22Rv1 (cell line): ENCODE measurements at regions not wholly inside any gene's neighbourhood (a gene's known extent, or its start where the extent isn't known, plus 50 kb on each side); places are given as distances from the start of the nearest gene placed in this dataset.

Experiments
- H3K27ac ChIP-seq: fragments of 450-650 bp; 2 replicates; pipeline ENCODE4 v1.5.1; 2017
- ZFX ChIP-seq: fragments of 450-650 bp; IDR thresholded peaks from 2 replicates; pipeline ENCODE4 v1.6.1; 2017; ENCODE audit warnings: antibody characterized with exemption, borderline replicate concordance
- TF ChIP-seq, protein P1 (sequence below): fragments of 450-650 bp; IDR thresholded peaks from 2 replicates; pipeline ENCODE4 v1.5.1; 2017; ENCODE audit warnings: mild to moderate bottlenecking

DNA sequence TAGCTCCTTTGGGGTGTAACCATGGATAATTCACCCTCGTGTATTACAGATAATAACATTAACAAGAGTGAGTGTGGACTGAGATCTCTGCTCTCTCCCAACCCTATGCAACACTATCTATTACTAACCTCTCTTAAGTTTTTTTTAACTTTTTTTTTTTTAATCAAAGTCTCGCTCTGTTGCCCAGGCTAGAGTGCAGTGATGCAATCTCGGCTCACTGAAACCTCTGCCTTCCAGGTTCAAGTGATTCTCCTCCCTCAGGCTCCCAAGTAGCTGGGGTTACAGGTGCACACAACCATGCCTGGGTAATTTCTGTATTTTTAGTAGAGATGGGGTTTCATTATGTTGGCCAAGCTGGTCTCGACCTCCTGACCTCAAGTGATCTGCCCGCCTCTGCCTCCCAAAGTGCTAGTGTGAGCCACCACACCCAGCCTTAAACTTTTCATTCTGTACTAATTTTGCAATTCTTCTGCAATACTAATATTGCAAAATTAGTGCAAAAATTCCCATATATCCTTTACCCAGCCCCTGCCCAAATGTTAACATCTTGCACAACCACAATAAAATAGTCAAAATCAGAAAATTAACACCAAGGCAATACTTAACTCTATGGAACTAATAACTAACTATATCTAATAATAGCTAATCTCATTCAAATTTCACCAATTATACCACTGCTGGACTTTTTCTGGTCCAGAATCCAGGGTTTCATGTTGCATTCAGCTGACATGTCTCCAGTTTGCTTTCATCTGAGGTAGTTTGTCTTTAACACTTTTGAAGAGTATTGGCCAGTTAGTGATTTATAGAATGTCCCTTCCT lies 66.5 kb upstream of the TCF7L2 start:
- no peak overlapping the region for H3K27ac ChIP-seq
- TF ChIP-seq ZFX = no peak
- TF ChIP-seq, protein P1, sequence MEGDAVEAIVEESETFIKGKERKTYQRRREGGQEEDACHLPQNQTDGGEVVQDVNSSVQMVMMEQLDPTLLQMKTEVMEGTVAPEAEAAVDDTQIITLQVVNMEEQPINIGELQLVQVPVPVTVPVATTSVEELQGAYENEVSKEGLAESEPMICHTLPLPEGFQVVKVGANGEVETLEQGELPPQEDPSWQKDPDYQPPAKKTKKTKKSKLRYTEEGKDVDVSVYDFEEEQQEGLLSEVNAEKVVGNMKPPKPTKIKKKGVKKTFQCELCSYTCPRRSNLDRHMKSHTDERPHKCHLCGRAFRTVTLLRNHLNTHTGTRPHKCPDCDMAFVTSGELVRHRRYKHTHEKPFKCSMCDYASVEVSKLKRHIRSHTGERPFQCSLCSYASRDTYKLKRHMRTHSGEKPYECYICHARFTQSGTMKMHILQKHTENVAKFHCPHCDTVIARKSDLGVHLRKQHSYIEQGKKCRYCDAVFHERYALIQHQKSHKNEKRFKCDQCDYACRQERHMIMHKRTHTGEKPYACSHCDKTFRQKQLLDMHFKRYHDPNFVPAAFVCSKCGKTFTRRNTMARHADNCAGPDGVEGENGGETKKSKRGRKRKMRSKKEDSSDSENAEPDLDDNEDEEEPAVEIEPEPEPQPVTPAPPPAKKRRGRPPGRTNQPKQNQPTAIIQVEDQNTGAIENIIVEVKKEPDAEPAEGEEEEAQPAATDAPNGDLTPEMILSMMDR = no peak

DNA sequence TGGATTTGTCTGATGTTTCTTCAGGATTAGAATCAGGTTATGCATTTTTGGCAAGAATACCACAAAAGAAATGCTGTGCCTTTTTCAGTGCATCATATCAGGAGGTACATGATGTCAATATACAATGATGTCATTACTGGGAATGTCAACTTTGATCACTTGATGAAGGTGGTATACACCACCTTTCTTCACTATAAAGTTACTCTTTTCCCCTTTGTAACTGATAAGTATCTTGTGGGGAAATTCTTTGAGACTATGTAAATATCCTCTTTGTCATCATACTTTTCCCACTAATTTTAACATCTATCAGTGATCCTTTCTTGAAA lies 65.9 kb upstream of the TCF7L2 start:
- TF ChIP-seq, protein P1 = no peak
- TF ChIP-seq ZFX = no peak

DNA sequence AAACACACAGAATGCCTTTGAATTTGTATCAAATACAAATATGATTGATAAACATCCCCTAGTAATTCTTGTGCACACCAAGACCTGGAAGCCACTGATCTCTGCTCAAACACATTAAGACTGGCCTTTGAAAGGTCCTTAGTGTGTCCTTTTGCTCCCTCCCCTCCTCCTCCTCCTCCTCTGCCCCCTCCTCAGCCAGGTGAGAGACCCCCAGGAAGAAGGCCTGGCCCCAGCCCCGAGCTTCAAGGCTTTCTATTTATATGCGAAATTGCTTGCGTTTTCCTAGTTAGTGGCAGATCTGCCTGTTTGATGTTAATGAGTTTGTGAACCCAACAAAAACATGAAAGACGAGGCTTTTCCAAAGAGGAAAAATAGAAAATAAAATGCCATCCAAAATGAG lies 63.6 kb upstream of the TCF7L2 start:
- no peak overlapping the region for H3K27ac ChIP-seq
- TF ChIP-seq, protein P1 = no peak
- no peak for TF ChIP-seq ZFX

More for the DNA sequence above, 65.9 kb upstream of the TCF7L2 start:
- H3K27ac ChIP-seq = no peak overlapping the region

DNA sequence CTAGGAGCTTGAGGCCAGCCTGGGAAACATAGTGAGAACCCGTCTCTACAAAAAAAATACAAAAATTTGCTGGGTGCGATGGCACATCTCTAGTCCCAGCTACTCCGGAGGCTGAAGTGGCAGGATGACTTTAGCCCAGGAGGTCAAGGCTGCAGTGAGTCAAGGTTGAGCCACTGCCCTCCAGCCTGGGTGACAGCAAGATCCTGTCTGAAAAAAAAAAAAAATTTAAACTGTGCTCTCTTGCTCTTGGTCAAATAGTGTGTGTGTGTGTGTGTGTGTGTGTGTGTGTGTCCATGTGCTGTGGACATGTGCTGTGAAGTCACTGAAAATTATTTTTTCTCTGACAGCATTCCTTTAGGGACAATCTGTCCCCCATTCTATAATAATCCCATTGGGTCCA lies 62.1 kb upstream of the TCF7L2 start:
- TF ChIP-seq, protein P1 = no peak
- no peak for TF ChIP-seq ZFX
- H3K27ac ChIP-seq = no peak overlapping the region

DNA sequence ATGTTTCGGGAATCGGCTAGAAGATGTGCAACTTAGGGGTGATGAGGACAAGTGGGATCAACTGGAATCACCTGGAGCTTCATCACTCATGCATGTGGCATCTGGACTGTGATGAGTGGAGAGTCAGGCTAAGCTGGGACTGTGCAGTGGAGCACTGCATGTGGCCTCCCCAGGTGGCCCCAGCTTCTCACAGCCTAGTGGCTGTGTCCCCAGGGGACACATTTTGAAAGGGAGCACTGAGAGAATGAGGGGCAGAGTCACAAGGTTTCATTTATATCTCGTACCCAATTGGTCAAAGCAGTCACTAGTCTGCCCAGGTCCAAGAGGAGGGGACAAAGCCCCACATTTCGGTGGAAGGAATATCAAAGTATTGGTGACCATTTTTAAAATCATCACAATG lies 54.8 kb upstream of the TCF7L2 start:
- no peak overlapping the region for H3K27ac ChIP-seq
- TF ChIP-seq, protein P1 = no peak
- no peak for TF ChIP-seq ZFX

DNA sequence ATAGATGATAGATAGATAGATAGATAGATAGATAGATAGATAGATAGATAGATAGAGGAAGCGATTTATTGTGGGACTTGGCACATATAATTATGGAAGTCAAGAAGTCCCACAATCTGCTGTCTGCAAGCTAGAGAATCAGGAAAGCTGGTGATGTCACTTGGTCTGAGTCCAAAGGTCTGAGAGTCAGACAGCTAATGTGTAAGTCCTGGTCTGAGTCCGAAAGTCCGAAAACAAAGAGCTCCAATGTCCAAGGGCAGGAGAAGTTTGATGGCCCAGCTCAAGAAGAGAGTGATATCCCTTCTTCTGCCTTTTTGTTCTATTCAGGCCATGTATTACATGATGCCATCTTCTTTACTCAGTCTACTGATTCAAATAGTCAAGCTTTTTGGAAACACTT lies 53.8 kb upstream of the TCF7L2 start:
- H3K27ac ChIP-seq = no peak overlapping the region

DNA sequence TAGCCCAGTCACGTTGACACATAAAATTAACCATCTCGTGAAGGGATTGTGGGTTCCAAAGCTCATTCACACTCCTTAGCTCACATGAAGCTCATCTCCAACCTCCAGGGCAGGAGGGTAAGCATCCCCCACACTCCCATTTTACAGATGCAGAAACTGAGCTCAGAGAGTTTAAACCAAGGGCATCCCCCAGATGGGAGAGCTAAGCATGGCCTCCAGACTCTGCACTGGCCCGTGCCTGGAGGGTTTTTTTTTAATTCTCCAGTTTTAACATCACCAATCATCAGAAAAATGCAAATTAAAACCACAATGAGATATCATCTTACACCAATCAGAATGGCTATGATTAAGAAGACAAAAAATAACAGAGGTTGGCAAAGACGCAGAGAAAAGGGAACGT lies 53.3 kb upstream of the TCF7L2 start:
- TF ChIP-seq, protein P1 = no peak
- TF ChIP-seq ZFX = no peak
- H3K27ac ChIP-seq = no peak overlapping the region

More for the DNA sequence above, 53.8 kb upstream of the TCF7L2 start:
- no peak for TF ChIP-seq ZFX
- TF ChIP-seq, protein P1 = no peak
